ENCODE measurements at regions not wholly inside any gene's neighbourhood (a gene's known extent, or its start where the extent isn't known, plus 50 kb on each side); places are given as distances from the start of the nearest gene placed in this dataset.

GRCh38 chr21:22263890-22264289, 1265.7 kb downstream of the NCAM2 start:
- H3K4me3 ChIP-seq, result no peak overlapping the region
- no peaks in the 10 kb centered on the region for H3K9me3 ChIP-seq (ENCODE audit: low read depth)
- no peak overlapping the region for H3K9ac ChIP-seq
- Mint-ChIP-seq H3K27ac (no peak overlapping the region), H3K4me3 (no peak overlapping the region), H3K27me3 (ENCODE audit: insufficient read depth, low read depth) (peaks cover 2% of the 10 kb centered on the region), H3K4me1 (no peaks in the 10 kb centered on the region), H3K9me3 (no peaks in the 10 kb centered on the region), H3K36me3 (no peaks in the 10 kb centered on the region)
- no peaks in the 10 kb centered on the region for H4K20me1 ChIP-seq (ENCODE audit: low read depth)
- H3K36me3 ChIP-seq, result no peaks in the 10 kb centered on the region
- no peaks in the 10 kb centered on the region for H3K79me2 ChIP-seq (ENCODE audit: low read depth)
- H3K4me2 ChIP-seq, result no peak overlapping the region
- no peaks in the 10 kb centered on the region for H3F3A ChIP-seq (ENCODE audit: low read depth)
- no peaks in the 10 kb centered on the region for H3K27me3 ChIP-seq
- no peak for TF ChIP-seq CTCF (IDR thresholded peaks at IDR 0.05)
- no peak for TF ChIP-seq EZH2 (IDR thresholded peaks at IDR 0.05)
- TF ChIP-seq EZH2phosphoT487 (IDR thresholded peaks at IDR 0.05), result no peak
- H2AFZ ChIP-seq (replicated peaks), result no peak overlapping the region
- no peak for DNase-seq (ENCODE audit: low spot score)
- no peak overlapping the region for H3K27ac ChIP-seq
- H3K4me1 ChIP-seq, result no peaks in the 10 kb centered on the region

- Histone ChIP-seq H3K9me3 (ENCODE audit: low read depth) (no peaks in the 10 kb centered on the region), H3K4me2 (no peak overlapping the region), H3K79me2 (ENCODE audit: low read depth) (no peaks in the 10 kb centered on the region), H3K4me3 (no peak overlapping the region), H3K4me1 (no peaks in the 10 kb centered on the region), H3K27me3 (no peaks in the 10 kb centered on the region), H2AFZ (replicated peaks) (no peak overlapping the region), H3F3A (ENCODE audit: low read depth) (no peaks in the 10 kb centered on the region), H3K9ac (no peak overlapping the region), H3K36me3 (no peaks in the 10 kb centered on the region), H4K20me1 (ENCODE audit: low read depth) (no peaks in the 10 kb centered on the region), H3K27ac (no peak overlapping the region)
- Mint-ChIP-seq H3K4me3 (no peak overlapping the region), H3K36me3 (no peaks in the 10 kb centered on the region), H3K4me1 (no peaks in the 10 kb centered on the region), H3K27me3 (ENCODE audit: insufficient read depth, low read depth) (no peaks in the 10 kb centered on the region), H3K27ac (no peak overlapping the region), H3K9me3 (peaks cover 3% of the 10 kb centered on the region)
- TF ChIP-seq CTCF (IDR thresholded peaks at IDR 0.05), result no peak
- no peak for TF ChIP-seq EZH2phosphoT487 (IDR thresholded peaks at IDR 0.05)
- no peak for TF ChIP-seq EZH2 (IDR thresholded peaks at IDR 0.05)
- DNase-seq (ENCODE audit: low spot score), result no peak
These were observed 1279.1 kb downstream of the NCAM2 start for GRCh38 chr21:22277341-22277740.

GRCh38 chr21:22278366-22278765, 1280.2 kb downstream of the NCAM2 start:
- H3K4me1 ChIP-seq, result no peaks in the 10 kb centered on the region
- no peaks in the 10 kb centered on the region for H3K36me3 Mint-ChIP-seq
- no peak overlapping the region for H3K4me3 Mint-ChIP-seq
- H3K27ac ChIP-seq, result no peak overlapping the region
- TF ChIP-seq EZH2phosphoT487 (IDR thresholded peaks at IDR 0.05) (no peak), CTCF (IDR thresholded peaks at IDR 0.05) (no peak), EZH2 (IDR thresholded peaks at IDR 0.05) (no peak)
- DNase-seq (ENCODE audit: low spot score), result no peak
- H2AFZ ChIP-seq (replicated peaks), result no peak overlapping the region
- peaks cover 3% of the 10 kb centered on the region for H3K9me3 Mint-ChIP-seq
- H3K4me2 ChIP-seq, result no peak overlapping the region
- no peaks in the 10 kb centered on the region for H3F3A ChIP-seq (ENCODE audit: low read depth)
- H3K9ac ChIP-seq, result no peak overlapping the region
- H3K79me2 ChIP-seq (ENCODE audit: low read depth), result no peaks in the 10 kb centered on the region
- no peak overlapping the region for H3K27ac Mint-ChIP-seq
- no peaks in the 10 kb centered on the region for H3K36me3 ChIP-seq
- H4K20me1 ChIP-seq (ENCODE audit: low read depth), result no peaks in the 10 kb centered on the region
- H3K4me3 ChIP-seq, result no peak overlapping the region
- no peaks in the 10 kb centered on the region for H3K4me1 Mint-ChIP-seq
- H3K9me3 ChIP-seq (ENCODE audit: low read depth), result no peaks in the 10 kb centered on the region
- no peaks in the 10 kb centered on the region for H3K27me3 ChIP-seq
- no peaks in the 10 kb centered on the region for H3K27me3 Mint-ChIP-seq (ENCODE audit: insufficient read depth, low read depth)

GRCh38 chr21:22280851-22281250, 1282.6 kb downstream of the NCAM2 start:
- no peak overlapping the region for H2AFZ ChIP-seq (replicated peaks)
- H3K9ac ChIP-seq, result no peak overlapping the region
- no peak for TF ChIP-seq EZH2phosphoT487 (IDR thresholded peaks at IDR 0.05)
- no peak for TF ChIP-seq CTCF (IDR thresholded peaks at IDR 0.05)
- TF ChIP-seq EZH2 (IDR thresholded peaks at IDR 0.05), result no peak
- H3K27ac ChIP-seq, result no peak overlapping the region
- H3K4me3 ChIP-seq, result no peak overlapping the region
- H3K4me1 ChIP-seq, result no peaks in the 10 kb centered on the region
- H4K20me1 ChIP-seq (ENCODE audit: low read depth), result no peaks in the 10 kb centered on the region
- H3K36me3 ChIP-seq, result no peaks in the 10 kb centered on the region
- no peaks in the 10 kb centered on the region for H3K27me3 ChIP-seq
- Mint-ChIP-seq H3K27ac (no peak overlapping the region), H3K27me3 (ENCODE audit: insufficient read depth, low read depth) (no peaks in the 10 kb centered on the region), H3K9me3 (no peaks in the 10 kb centered on the region), H3K4me3 (no peak overlapping the region), H3K36me3 (no peaks in the 10 kb centered on the region), H3K4me1 (no peaks in the 10 kb centered on the region)
- H3K9me3 ChIP-seq (ENCODE audit: low read depth), result no peaks in the 10 kb centered on the region
- no peaks in the 10 kb centered on the region for H3F3A ChIP-seq (ENCODE audit: low read depth)
- no peak for DNase-seq (ENCODE audit: low spot score)
- no peaks in the 10 kb centered on the region for H3K79me2 ChIP-seq (ENCODE audit: low read depth)
- H3K4me2 ChIP-seq, result no peak overlapping the region

All from neural progenitor cell (in vitro differentiated cells).